ENCODE measurements at regions not wholly inside any gene's neighbourhood (a gene's known extent, or its start where the extent isn't known, plus 50 kb on each side); places are given as distances from the start of the nearest gene placed in this dataset.
"Not testable (repeated sequence)": the region's sequence is repeated elsewhere in the genome, so short reads cannot be mapped to it uniquely, and the experiment has no call there.

- DNase-seq (ENCODE audit: low read depth in 3 of 3, low spot score in 2 of 3), result no peak
Measured at GRCh38 chr21:34270411-34270810, 93.4 kb upstream of the KCNE2 start.

- DNase-seq (ENCODE audit: low read depth in 3 of 3, low spot score in 2 of 3), result no peak
Measured at GRCh38 chr21:34271189-34271851, 92.5 kb upstream of the KCNE2 start.

GRCh38 chr21:34272321-34272720 lies 91.5 kb upstream of the KCNE2 start:
- no peak for DNase-seq (ENCODE audit: low read depth in 3 of 3, low spot score in 2 of 3)

- no peak for DNase-seq (ENCODE audit: low read depth in 3 of 3, low spot score in 2 of 3)
Measured at GRCh38 chr21:34274001-34274400, 89.8 kb upstream of the KCNE2 start.

DNA sequence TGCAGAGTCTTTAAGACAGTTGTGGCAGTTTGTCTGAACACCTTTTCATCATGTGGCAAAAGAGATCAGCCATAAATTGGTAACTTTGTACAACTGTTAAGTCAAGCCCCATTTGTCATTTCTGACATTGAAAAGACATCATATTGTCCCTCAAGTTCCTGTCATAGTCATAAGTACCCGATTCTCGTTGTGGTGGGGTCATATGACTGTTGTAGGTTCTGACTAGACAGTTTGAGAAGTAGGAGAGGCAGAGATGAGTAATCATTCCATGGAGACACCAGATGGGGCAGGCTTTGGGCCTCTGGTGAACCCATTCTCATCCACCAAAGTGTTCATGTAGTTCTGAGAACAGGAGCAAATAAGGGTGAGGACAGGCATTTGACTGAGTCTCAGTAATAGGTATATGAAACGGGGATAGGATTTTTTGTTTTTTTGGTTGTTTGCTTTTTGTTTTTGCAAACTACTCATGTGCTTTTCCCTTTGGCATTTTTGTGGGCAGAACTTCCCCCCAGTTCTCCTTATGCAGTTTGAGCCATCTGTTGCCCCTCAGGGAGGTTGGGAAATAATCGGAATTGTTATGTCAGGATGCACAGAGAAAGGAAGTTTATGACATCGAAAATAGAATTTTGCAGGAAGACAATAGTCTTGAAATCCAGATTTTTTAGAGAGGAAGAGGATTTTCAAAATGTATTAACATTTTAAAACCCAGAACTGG lies 86.9 kb upstream of the KCNE2 start:
- no peak for DNase-seq (ENCODE audit: low read depth in 3 of 3, low spot score in 2 of 3)

DNA sequence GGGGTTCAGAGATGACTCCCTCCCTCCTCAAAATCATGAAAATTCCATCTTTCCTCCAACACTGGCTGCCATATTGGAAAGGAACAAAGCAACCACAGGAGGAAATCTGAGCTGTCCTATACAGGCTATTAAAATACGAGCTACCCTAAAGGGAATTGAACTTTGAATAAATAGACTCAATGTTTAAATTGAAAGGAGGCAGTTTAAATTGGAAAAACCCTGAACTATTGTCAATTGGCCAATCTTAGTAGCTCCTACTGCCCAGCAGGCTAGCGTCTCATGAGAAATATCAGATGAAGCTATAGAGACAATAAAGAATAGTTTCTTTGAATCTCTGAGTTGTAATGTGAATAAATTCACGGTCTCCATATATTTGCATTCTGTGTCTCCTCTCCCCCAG lies 85.4 kb upstream of the KCNE2 start:
- DNase-seq (ENCODE audit: low read depth in 3 of 3, low spot score in 2 of 3), result no peak

- DNase-seq (ENCODE audit: low read depth in 3 of 3, low spot score in 2 of 3), result no peak
Measured at GRCh38 chr21:34279285-34279684, 84.5 kb upstream of the KCNE2 start.

- DNase-seq (ENCODE audit: low read depth in 3 of 3, low spot score in 2 of 3), result no peak
Measured at GRCh38 chr21:34279883-34280282, 83.9 kb upstream of the KCNE2 start.

DNA sequence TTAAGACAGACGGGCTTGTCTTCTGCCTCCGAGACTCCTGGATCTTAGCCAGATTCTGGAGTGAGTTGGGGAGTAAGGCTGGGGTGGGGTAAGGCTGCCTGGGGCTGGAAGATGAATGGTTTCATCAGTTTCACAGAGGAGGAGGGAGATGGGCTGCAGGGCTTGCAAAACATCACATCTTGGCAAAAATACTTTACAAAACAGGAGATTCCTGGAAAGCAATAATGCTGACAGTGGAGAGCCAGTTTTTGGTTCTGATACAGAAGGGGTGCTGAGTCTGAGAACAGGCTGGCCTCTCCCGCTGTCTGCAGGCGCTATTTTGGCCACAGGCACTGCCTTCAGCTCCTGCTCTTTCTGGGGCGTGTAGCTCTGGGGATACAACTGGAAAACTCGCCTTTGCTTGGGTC lies 83.4 kb upstream of the KCNE2 start:
- no peak for DNase-seq (ENCODE audit: low read depth in 3 of 3, low spot score in 2 of 3)

GRCh38 chr21:34280959-34281358 lies 82.8 kb upstream of the KCNE2 start:
- no peak for DNase-seq (ENCODE audit: low read depth in 3 of 3, low spot score in 2 of 3)

- DNase-seq (ENCODE audit: low read depth in 3 of 3, low spot score in 2 of 3), result no peak
Measured at GRCh38 chr21:34282223-34282622, 81.6 kb upstream of the KCNE2 start.

DNA sequence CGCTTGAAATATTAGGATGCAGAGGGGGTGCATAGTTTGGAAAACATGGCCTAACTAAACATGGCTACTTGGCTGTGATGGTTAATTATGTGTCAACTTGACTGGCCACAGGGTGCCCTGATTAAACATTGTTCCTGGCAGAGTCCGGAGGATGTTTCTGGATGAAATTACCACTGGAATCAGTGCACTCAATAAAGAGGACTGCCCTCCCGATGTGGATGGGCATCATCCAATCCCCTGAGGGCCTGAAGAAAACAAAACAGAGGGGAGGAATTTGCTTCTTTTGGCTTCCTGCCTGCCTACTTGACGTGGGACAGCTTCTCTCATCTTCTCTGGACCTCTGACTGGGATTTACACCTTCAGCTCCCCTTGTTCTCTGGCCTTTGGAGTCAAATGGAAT lies 79.1 kb upstream of the KCNE2 start:
- DNase-seq (ENCODE audit: low read depth in 3 of 3, low spot score in 2 of 3), result no peak

GRCh38 chr21:34288042-34288441 lies 75.8 kb upstream of the KCNE2 start:
- DNase-seq (ENCODE audit: low read depth in 3 of 3, low spot score in 2 of 3), result not testable (repeated sequence)

DNA sequence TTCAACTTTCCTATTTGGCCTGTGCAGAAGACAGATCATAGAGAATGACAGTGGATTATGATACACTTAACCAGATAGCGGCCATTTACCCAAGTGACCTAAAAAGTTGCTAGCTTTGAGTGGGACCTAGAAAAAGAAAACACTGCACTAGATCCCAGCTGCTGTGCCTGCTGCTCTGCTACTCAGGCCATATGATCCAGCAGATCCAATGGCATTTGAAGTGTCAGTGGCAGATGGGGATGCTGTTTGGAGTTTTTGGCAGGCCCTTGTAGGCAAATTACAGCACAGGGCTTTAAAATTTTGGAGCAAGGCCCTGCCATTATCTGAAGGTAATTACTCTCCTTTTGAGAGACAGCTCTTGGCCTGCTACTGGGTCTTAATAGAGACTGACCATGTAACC lies 74.0 kb upstream of the KCNE2 start:
- DNase-seq (ENCODE audit: low read depth in 3 of 3, low spot score in 2 of 3), result no peak

DNA sequence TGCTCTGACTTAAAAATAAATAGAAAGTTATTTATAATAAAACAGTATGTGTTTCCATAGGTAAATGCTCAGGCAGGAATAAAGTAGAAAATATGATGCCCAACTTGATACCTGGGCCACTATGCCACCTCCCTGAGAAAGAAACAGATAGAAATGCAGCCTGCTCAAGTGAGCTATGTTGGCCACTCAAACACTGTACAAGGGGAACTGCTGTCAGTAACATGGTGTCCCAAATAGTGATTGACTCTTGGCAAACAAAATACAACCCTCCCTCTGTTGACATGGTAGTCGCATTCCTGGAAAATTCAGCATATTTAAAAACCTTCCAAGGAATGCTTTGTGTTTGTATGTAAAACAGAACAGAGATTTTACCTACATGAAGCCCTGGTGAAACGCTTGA lies 66.9 kb upstream of the KCNE2 start:
- DNase-seq (ENCODE audit: low read depth in 3 of 3, low spot score in 2 of 3), result no peak

- no peak for DNase-seq (ENCODE audit: low read depth in 3 of 3, low spot score in 2 of 3)
Measured at GRCh38 chr21:34298534-34299167, 65.2 kb upstream of the KCNE2 start.

- no peak for DNase-seq (ENCODE audit: low read depth in 3 of 3, low spot score in 2 of 3)
Measured at GRCh38 chr21:34299168-34299539, 64.7 kb upstream of the KCNE2 start.

DNA sequence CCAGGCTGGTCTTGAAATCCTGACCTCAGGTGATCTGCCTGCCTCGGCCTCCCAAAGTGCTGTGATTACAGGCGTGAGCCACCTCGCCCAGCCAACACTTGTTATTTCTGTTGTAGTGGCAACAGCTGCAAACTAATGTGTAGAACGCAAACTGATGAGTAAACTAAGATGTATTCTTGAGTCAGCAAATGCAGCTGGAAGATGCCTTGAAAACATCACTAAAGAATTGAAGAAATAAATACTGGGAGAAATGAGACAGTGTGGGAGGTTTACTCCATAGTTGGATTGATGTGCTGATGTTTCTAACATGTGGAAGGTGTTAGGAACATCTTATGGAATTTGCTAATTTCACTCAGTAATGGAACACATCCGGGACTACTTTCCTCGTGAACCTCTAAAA lies 61.3 kb upstream of the KCNE2 start:
- DNase-seq (ENCODE audit: low read depth in 3 of 3, low spot score in 2 of 3), result no peak

- no peak for DNase-seq (ENCODE audit: low read depth in 3 of 3, low spot score in 2 of 3)
Measured at GRCh38 chr21:34305605-34306604, 57.9 kb upstream of the KCNE2 start.

DNA sequence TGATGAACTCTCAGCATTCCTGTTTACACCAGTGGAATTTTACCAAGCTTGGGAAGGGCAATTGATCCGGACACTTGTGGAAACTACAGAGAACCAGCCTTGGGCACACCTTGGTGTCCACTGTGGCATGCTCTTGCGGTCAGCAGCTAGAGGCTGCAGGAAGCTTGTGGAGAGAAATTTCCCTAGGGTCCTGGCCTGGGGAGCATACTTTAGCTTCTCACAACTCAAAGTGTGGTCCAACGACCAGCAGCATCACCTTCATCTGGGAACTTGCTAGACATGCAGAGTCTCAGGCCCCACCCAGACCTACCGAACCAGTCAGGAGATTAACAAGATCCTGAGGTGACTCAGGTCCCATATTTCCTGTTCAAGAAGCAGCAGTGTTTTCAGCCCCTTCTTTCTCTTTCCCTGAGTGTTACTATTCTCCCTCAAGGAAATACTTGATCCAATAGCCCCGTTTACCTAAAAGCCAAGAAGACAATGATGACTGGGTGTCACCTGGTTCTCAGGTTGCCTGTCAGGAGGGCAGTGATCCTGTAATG lies 55.7 kb upstream of the KCNE2 start:
- DNase-seq (ENCODE audit: low read depth in 3 of 3, low spot score in 2 of 3), result no peak

Measured in right renal cortex interstitium (tissue), 3 donors.